SH-SY5Y (cell line): ENCODE measurements at regions not wholly inside any gene's neighbourhood (a gene's known extent, or its start where the extent isn't known, plus 50 kb on each side); places are given as distances from the start of the nearest gene placed in this dataset.

Experiments used
- GATA2 ChIP-seq: IDR thresholded peaks from 2 replicates; pipeline ENCODE4 v1.6.1; 2011; ENCODE audit warnings: mild to moderate bottlenecking, low read depth, low read length
- GATA3 ChIP-seq: IDR thresholded peaks from 2 replicates; pipeline ENCODE4 v1.6.1; 2011; ENCODE audit warnings: low read depth, mild to moderate bottlenecking, low read length, moderate library complexity

DNA sequence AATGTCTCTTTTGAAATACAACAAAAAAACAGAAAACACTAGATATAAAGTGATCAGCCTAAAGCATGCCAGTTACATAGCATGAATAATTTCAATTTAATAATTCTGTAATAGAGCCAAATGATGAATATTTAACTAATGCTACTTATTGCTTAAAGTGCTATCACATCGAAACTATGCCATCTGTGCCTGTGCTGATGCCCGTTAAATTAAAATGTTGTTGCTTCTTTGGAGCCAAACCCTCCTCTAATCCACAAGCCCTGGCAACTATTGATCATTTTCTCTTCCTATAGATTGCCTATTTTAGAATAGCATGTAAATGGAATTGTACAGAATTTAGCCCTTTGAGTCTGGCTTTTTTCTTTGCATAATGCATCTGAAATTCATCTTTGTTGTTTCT is 356.2 kb downstream of the CHSY3 start:
- no peak for TF ChIP-seq GATA2
- no peak for TF ChIP-seq GATA3

DNA sequence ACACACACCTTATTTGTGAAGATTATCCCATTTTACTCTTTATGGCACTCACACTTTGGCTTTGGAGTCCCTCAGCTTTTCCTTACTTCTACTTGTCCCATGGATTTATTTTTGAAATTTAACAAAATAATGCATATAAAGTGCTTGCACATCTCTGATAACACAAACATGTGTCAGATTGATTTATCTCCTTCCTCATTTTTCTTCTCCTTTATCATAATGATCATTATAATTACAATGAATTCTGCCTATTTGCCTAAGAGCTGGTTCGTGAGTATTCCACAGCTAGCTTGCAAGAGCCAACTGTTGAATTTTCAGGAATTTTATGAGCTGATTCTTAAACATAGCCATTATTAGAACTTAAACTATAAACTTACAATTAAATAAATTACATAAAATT is 347.7 kb downstream of the CHSY3 start:
- no peak for TF ChIP-seq GATA3
- TF ChIP-seq GATA2: no peak

DNA sequence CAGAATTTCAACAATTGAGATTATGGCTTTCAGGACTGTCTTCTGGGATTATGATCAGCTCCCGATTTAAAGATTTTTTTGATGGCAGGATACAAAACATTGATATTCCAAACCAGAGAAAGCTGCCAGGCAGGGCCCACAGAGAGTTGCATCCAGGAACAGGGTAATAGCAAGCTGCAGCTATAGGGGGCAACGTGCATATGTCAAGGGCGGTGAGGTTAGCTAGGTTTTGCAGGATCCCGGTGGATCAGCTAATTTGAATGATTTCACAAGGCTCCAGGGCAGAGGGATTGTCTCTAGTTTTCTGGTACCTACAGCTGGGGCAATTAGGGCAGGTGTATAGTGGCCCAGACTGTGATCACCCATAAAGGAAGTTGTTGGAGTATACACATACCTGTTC is 339.4 kb downstream of the CHSY3 start:
- TF ChIP-seq GATA2 (no peak), GATA3 (no peak)

DNA sequence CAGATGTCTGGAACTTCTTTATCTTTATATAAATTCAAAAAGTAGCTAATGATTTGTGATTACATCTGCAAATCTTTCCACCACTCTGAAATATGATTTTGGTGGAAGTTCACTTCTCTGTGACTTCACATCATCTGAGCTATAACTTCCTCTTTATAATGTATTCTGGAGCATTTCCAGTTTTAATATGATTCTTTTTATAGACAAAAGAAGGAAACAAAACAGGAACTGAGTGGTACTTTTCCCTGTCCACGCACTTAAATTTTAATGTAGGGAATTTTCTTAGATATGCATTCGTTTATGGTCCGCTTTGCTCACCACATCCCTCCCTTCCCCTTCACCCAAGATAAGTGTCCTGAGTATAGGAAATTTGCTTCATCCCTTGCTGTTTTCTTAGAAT is 333.5 kb downstream of the CHSY3 start:
- TF ChIP-seq GATA2: no peak
- no peak for TF ChIP-seq GATA3
